ENCODE measurements at regions not wholly inside any gene's neighbourhood (a gene's known extent, or its start where the extent isn't known, plus 50 kb on each side); places are given as distances from the start of the nearest gene placed in this dataset.

DNA sequence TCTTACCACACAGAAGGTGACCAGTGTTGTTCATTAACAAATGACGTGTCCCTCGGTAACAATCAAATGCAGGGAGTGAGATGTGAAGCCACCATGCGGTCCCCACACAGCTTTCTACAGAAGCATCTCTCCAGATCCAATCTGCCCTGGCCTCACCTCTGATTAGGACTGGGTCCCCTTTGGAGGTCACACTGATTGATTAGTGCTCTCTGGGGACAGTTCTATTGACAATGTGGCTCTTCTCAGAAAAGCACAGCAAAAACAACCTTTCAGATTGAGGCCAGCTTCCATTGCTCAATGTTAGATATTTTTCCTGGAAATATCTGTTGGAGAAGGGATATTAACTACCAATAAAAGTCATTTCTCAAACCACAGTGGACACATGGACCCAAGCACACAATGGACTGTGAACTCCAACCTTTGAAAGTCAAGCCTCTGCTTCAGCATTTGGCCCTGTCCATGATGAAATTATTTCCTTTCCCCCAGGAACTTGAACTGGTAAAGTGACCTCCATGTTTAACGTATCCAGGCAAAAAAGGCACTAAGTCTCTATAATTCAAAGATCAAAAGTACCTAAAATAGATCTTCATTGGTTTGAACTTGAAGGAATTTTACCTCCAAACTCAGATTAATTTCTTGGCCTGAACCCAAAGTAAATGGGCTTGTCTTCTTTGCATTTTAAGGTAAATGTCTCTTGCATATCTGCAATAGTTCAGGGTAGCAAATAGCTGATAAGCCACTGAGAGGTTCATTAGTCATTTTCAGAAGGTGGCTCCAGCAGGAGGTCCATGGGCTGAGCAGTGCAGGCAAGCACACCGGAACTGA is 118.5 kb downstream of the FOXA2 start (continued):
- TF ChIP-seq FOXA1 (IDR thresholded peaks at IDR 0.05) (no peak), FOXA1 (CRISPR knock-in tag; IDR thresholded peaks at IDR 0.05) (0 out of 2 replicates have a peak, but pooled peaks have one; percentile 14), ZNF782 (CRISPR knock-in tag; IDR thresholded peaks at IDR 0.05; ENCODE audit: borderline replicate concordance) (no peak), ZNF776 (CRISPR knock-in tag; IDR thresholded peaks at IDR 0.05) (0 out of 2 replicates have a peak, but pooled peaks have one; percentile 36), ZNF501 (CRISPR knock-in tag; IDR thresholded peaks at IDR 0.05) (no peak), ZFP1 (CRISPR knock-in tag; IDR thresholded peaks at IDR 0.05) (no peak), ZNF619 (CRISPR knock-in tag; IDR thresholded peaks at IDR 0.05) (no peak), ATF5 (CRISPR knock-in tag; IDR thresholded peaks at IDR 0.05; ENCODE audit: low read depth) (no peak), FOXC1 (CRISPR knock-in tag; IDR thresholded peaks at IDR 0.05; ENCODE audit: borderline replicate concordance) (no peak), MAF1 (CRISPR knock-in tag; IDR thresholded peaks at IDR 0.05; ENCODE audit: borderline replicate concordance) (no peak), AGO2 (optimal IDR thresholded peaks at IDR 0.05; ENCODE audit: low read depth, low read length) (no peak), ARNT2 (CRISPR knock-in tag; IDR thresholded peaks at IDR 0.05; ENCODE audit: low read depth) (no peak), SNAPC5 (CRISPR knock-in tag; IDR thresholded peaks at IDR 0.05; ENCODE audit: borderline replicate concordance) (no peak), CEBPB (IDR thresholded peaks at IDR 0.05; ENCODE audit: borderline replicate concordance, low read depth, low read length) (0 out of 2 replicates have a peak, but pooled peaks have one; percentile 5), ATM (IDR thresholded peaks at IDR 0.05; ENCODE audit: borderline replicate concordance) (no peak), ZNF383 (CRISPR knock-in tag; IDR thresholded peaks at IDR 0.05; ENCODE audit: borderline replicate concordance) (no peak), ZNF510 (CRISPR knock-in tag; IDR thresholded peaks at IDR 0.05; ENCODE audit: low read depth) (no peak), ZNF3 (CRISPR knock-in tag; IDR thresholded peaks at IDR 0.05) (0 out of 2 replicates have a peak, but pooled peaks have one; percentile 5), KMT2B (CRISPR knock-in tag; IDR thresholded peaks at IDR 0.05) (no peak), ZNF484 (CRISPR knock-in tag; IDR thresholded peaks at IDR 0.05; ENCODE audit: borderline replicate concordance, low read depth) (no peak), KAT2B (IDR thresholded peaks at IDR 0.05; ENCODE audit: borderline replicate concordance, low read depth, low read length) (no peak), ZNF543 (CRISPR knock-in tag; IDR thresholded peaks at IDR 0.05) (no peak)
- TF ChIP-seq, protein P1, sequence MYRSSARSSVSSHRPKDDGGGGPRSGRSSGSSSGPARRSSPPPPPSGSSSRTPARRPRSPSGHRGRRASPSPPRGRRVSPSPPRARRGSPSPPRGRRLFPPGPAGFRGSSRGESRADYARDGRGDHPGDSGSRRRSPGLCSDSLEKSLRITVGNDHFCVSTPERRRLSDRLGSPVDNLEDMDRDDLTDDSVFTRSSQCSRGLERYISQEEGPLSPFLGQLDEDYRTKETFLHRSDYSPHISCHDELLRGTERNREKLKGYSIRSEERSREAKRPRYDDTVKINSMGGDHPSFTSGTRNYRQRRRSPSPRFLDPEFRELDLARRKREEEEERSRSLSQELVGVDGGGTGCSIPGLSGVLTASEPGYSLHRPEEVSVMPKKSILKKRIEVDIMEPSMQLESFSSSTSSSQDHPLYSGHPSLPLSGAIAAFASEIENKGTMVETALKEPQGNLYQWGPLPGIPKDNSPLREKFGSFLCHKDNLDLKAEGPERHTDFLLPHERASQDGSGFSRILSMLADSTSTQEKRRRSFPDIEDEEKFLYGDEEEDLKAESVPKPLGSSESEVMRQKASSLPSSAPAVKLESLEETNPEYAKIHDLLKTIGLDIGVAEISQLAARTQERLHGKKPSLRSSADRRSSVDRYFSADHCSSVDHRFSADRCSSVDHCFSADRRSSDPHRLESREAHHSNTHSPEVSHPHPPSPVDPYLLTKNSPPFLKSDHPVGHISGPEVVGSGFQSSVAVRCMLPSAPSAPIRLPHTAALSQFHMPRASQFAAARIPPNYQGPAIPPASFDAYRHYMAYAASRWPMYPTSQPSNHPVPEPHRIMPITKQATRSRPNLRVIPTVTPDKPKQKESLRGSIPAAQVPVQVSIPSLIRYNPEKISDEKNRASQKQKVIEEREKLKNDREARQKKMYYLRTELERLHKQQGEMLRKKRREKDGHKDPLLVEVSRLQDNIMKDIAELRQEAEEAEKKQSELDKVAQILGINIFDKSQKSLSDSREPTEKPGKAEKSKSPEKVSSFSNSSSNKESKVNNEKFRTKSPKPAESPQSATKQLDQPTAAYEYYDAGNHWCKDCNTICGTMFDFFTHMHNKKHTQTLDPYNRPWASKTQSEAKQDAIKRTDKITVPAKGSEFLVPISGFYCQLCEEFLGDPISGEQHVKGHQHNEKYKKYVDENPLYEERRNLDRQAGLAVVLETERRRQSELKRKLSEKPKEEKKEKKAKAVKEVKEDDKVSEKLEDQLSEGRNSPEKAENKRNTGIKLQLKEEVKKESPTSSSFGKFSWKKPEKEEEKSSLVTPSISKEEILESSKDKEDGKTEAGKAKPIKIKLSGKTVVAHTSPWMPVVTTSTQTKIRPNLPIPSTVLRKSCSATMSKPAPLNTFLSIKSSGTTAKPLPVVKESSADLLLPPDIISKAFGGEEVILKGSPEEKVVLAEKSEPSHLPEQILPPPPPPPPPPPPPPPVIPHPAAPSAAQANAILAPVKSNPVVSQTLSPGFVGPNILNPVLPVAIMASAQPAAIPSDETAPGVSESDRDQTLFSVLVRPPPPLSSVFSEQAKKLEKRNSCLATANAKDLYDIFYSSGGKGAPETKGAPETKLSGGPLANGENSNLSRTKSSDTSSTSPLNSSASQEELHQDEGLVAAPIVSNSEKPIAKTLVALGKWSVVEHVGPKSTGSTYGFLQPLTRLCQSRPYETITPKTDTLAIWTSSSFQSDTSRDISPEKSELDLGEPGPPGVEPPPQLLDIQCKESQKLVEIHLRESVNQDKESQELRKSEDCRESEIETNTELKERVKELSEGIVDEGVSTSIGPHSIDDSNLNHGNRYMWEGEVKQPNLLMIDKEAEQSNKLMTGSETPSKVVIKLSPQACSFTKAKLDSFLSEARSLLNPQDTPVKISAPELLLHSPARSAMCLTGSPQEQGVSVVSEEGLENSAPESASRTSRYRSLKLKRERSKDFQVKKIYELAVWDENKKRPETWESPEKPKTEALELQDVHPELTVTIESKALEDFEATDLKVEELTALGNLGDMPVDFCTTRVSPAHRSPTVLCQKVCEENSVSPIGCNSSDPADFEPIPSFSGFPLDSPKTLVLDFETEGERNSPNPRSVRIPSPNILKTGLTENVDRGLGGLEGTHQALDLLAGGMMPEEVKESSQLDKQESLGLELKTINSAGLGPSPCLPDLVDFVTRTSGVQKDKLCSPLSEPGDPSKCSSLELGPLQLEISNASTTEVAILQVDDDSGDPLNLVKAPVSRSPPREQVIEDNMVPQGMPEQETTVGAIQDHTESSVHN (CRISPR knock-in tag; IDR thresholded peaks at IDR 0.05): no peak

All from HepG2 (cell line).